Keratinocyte (primary cell): ENCODE measurements at regions not wholly inside any gene's neighbourhood (a gene's known extent, or its start where the extent isn't known, plus 50 kb on each side); places are given as distances from the start of the nearest gene placed in this dataset.

Experiments
- CTCF ChIP-seq, 3 experiments: IDR thresholded peaks in 1 of 3; conservative IDR thresholded peaks in 1 of 3; optimal IDR thresholded peaks in 1 of 3; 2 replicates in 2 of 3; 3 replicates in 1 of 3; pipeline versions ENCODE3 to v1.5.1; 2011; ENCODE audit warnings: low read length in 3 of 3, mild to moderate bottlenecking in 3 of 3, moderate library complexity in 2 of 3, control low read depth in 1 of 3, inconsistent platforms in 1 of 3; ENCODE audit not compliant: insufficient read depth in 2 of 3; ENCODE audit errors: extremely low read depth in 1 of 3
- EZH2 ChIP-seq: IDR thresholded peaks from one replicate; pipeline ENCODE4 v1.6.1; 2012; ENCODE audit warnings: inconsistent platforms, mild to moderate bottlenecking, low read length, moderate library complexity

DNA sequence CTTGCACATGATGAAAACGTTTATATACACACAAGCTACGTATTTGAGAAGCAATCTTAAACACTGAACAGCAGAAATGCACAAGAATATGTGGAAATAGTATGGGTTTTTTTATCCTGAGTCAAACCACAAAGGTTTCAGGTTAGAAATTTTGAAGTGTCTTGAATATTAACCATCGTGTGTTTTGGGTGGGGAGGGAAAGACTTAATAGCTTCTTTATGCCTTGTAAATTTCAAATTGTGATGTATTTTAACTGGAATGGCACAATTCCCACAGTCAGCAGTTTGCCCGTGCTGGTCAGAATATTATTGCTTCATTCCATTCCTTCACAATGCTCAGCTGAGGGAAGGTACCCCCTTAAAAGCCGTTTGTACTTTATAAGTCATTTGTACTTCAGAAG lies 67.4 kb upstream of the WDR1 start:
- TF ChIP-seq CTCF (optimal IDR thresholded peaks at IDR 0.05 in 1 of 3, IDR thresholded peaks at IDR 0.05 in 1 of 3, conservative IDR thresholded peaks at IDR 0.05 in 1 of 3; ENCODE audit: extremely low read depth in 1 of 3, insufficient read depth in 2 of 3, low read length in 3 of 3) (no peak), EZH2 (no peak)
